B cell (primary cell): ENCODE measurements at regions not wholly inside any gene's neighbourhood (a gene's known extent, or its start where the extent isn't known, plus 50 kb on each side); places are given as distances from the start of the nearest gene placed in this dataset.

Experiments
- ATAC-seq: fragments of 200-7000 bp; cut with Tn5 transposase; one replicate; pipeline ENCODE4 v1.10.0; 2021; ENCODE audit warnings: low read depth, mild to moderate bottlenecking, moderate number of reproducible peaks, moderate library complexity
- CTCF ChIA-PET: fragments of 350-600 bp; sonication (Branson Sonifier 250); formaldehyde crosslinking; loops from one replicate; lab custom pipeline; 2021; ENCODE audit warnings: antibody characterized with exemption, inconsistent platforms; lab: Charles Lee
- POLR2A ChIA-PET: fragments of 350-600 bp; sonication (Branson Sonifier 250); formaldehyde crosslinking; loops from one replicate; lab custom pipeline; 2021; ENCODE audit warnings: antibody characterized with exemption; lab: Charles Lee
- DNase-seq: peaks from one replicate; pipeline ENCODE4 v3.0.0; 2013
- H2AFZ ChIP-seq: 2 replicates; pipeline ENCODE4 v1.6.1; 2012; ENCODE audit warnings: mild to moderate bottlenecking, low read depth, low read length; ENCODE audit not compliant: insufficient read depth, poor library complexity, severe bottlenecking
- H3K27ac ChIP-seq, 2 donors: 1 replicate in 1 of 2; 2 replicates in 1 of 2; pipeline ENCODE4 v1.5.1; 2012 to 2013; ENCODE audit warnings: low read length in 2 of 2, mild to moderate bottlenecking in 2 of 2, moderate library complexity in 1 of 2
- H3K27me3 ChIP-seq, 4 experiments: fragments of 200-600 bp in 1 of 4; sonication (generic) in 1 of 4; replicated peaks in 1 of 4; 1 replicate in 2 of 4; 2 replicates in 2 of 4; pipeline versions ENCODE4 v1.6.1 to v1.7.0; 2013 to 2016; ENCODE audit warnings: low read length in 3 of 4, mild to moderate bottlenecking in 2 of 4, mixed read lengths in 1 of 4, moderate library complexity in 1 of 4; ENCODE audit not compliant: insufficient read depth in 4 of 4, control insufficient read depth in 3 of 4; ENCODE audit errors: control extremely low read depth in 1 of 4
- H3K36me3 ChIP-seq, 2 experiments: replicated peaks in 1 of 2; 1 replicate in 1 of 2; 2 replicates in 1 of 2; pipeline versions ENCODE4 v1.6.1 to v1.7.1; 2013; ENCODE audit warnings: low read length in 1 of 2; ENCODE audit not compliant: insufficient read depth in 2 of 2, control insufficient read depth in 1 of 2; ENCODE audit errors: control extremely low read depth in 1 of 2, extremely low read depth in 1 of 2
- H3K4me1 ChIP-seq, 2 donors: fragments of 200-600 bp in 1 of 2; sonication (generic) in 1 of 2; 1 replicate in 1 of 2; 2 replicates in 1 of 2; pipeline versions ENCODE4 v1.5.1 to v1.6.1; 2013 to 2017; ENCODE audit warnings: low read length in 2 of 2; ENCODE audit not compliant: control insufficient read depth in 2 of 2, insufficient read depth in 2 of 2
- H3K4me2 ChIP-seq: replicated peaks from 2 replicates; pipeline ENCODE3; 2012; ENCODE audit warnings: mild to moderate bottlenecking, low read depth, low read length; ENCODE audit not compliant: poor library complexity, severe bottlenecking
- H3K4me3 ChIP-seq, 5 experiments: fragments of 200-600 bp in 1 of 5; sonication (generic) in 1 of 5; 1 replicate in 3 of 5; 2 replicates in 2 of 5; pipeline versions ENCODE4 v1.5.1 to v1.7.0; 2011 to 2016; ENCODE audit warnings: low read length in 4 of 5, mild to moderate bottlenecking in 4 of 5, low read depth in 2 of 5, control low read depth in 1 of 5, moderate library complexity in 1 of 5; ENCODE audit not compliant: insufficient read depth in 1 of 5; ENCODE audit errors: control extremely low read depth in 1 of 5, extremely low read depth in 1 of 5
- H3K79me2 ChIP-seq: fragments of 200-600 bp; sonication (generic); one replicate; pipeline ENCODE4 v1.6.0; 2016; ENCODE audit warnings: low read length; ENCODE audit not compliant: control insufficient read depth, insufficient read depth
- H3K9ac ChIP-seq: fragments of 200-600 bp; sonication (generic); 2 replicates; pipeline ENCODE4 v1.6.1; 2017; ENCODE audit warnings: mild to moderate bottlenecking, low read length, moderate library complexity
- H3K9me3 ChIP-seq, 3 donors: one replicate each; pipeline versions ENCODE4 v1.6.1 to v1.7.1; 2013; ENCODE audit warnings: low read length in 2 of 3; ENCODE audit not compliant: control insufficient read depth in 2 of 3, insufficient read depth in 1 of 3; ENCODE audit errors: control extremely low read depth in 1 of 3
- H4K20me1 ChIP-seq: 2 replicates; pipeline ENCODE4 v1.6.0; 2012; ENCODE audit warnings: mild to moderate bottlenecking, low read length; ENCODE audit not compliant: insufficient read depth, control insufficient read depth, poor library complexity, severe bottlenecking
- H3K27ac Mint-ChIP-seq: one replicate; pipeline ENCODE4 v1.8.0; 2021; ENCODE audit warnings: mixed read lengths
- H3K27me3 Mint-ChIP-seq: one replicate; pipeline ENCODE4 v1.8.0; 2021; ENCODE audit warnings: mixed read lengths
- H3K4me1 Mint-ChIP-seq: one replicate; pipeline ENCODE4 v1.8.0; 2021; ENCODE audit warnings: mixed read lengths
- H3K4me3 Mint-ChIP-seq: one replicate; pipeline ENCODE4 v1.8.0; 2021; ENCODE audit warnings: mixed read lengths
- H3K9me3 Mint-ChIP-seq: one replicate; pipeline ENCODE4 v1.8.0; 2022; ENCODE audit warnings: mixed read lengths; ENCODE audit not compliant: insufficient read depth
- EZH2 ChIP-seq: IDR thresholded peaks from 2 replicates; pipeline ENCODE4 v1.6.1; 2012; ENCODE audit warnings: borderline replicate concordance, low read depth, mild to moderate bottlenecking, moderate library complexity, low read length; ENCODE audit not compliant: insufficient read depth, poor library complexity, severe bottlenecking
- WGBS: methylation state at CpG from one replicate; pipeline ENCODE4 v1.1.5; 2013; ENCODE audit warnings: missing lambda C conversion rate; ENCODE audit not compliant: insufficient coverage; 5-methylcytosine and 5-hydroxymethylcytosine counted together
- intact Hi-C: fragments of 100-400 bp; cut with micrococcal nuclease; formaldehyde crosslinking; loops from one replicate; pipeline ENCODE4 v1.10.0; 2022
- TF ChIP-seq, protein P1 (sequence below): fragments of 200-600 bp; IDR thresholded peaks from one replicate; pipeline ENCODE4 v1.8.0; 2022; ENCODE audit warnings: antibody characterized with exemption, mild to moderate bottlenecking

DNA sequence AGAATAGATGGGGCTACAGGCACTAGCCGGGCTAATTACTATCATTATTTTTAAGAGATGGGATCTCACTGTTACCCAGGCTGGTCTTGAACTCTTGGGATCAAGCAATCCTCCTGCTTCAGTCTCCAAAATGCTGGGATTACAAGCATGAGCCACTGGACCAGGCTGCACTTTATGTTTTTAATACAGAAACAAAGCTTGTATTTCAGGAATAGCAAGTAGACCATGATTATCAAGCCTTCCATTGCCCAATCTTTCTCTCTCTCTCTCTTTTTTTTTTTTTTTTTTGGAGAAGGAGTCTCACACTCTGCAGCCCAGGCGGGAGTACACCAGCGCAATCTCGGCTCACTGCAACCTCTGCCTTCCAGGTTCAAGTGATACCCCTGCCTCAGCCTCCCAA lies 75.4 kb downstream of the MDH2 start:
- CTCF ChIA-PET, result no interaction called here
- no peak overlapping the region for H3K4me3 ChIP-seq
- no peaks in the 10 kb centered on the region for H3K4me1 ChIP-seq
- H2AFZ ChIP-seq, result no peak overlapping the region
- no peak overlapping the region for H3K4me2 ChIP-seq
- H3K79me2 ChIP-seq, result no peaks in the 10 kb centered on the region
- WGBS, result 100% methylated on average over 2 of the region's 4 CpGs
- H3K9me3 Mint-ChIP-seq, result no peaks in the 10 kb centered on the region
- H4K20me1 ChIP-seq, result no peaks in the 10 kb centered on the region
- H3K27ac Mint-ChIP-seq, result no peak overlapping the region
- H3K36me3 ChIP-seq, result no peaks in the 10 kb centered on the region
- no peak overlapping the region for H3K9ac ChIP-seq
- no peaks in the 10 kb centered on the region for H3K4me1 Mint-ChIP-seq
- H3K27me3 ChIP-seq, result no peaks in the 10 kb centered on the region
- no peak overlapping the region for H3K4me3 Mint-ChIP-seq
- POLR2A ChIA-PET, result no interaction called here
- DNase-seq, result no peak
- ATAC-seq, result no peak
- no peak overlapping the region for H3K27ac ChIP-seq
- no peaks in the 10 kb centered on the region for H3K9me3 ChIP-seq
- H3K27me3 Mint-ChIP-seq, result peaks cover 4% of the 10 kb centered on the region
- intact Hi-C loops, result no loop called here
- TF ChIP-seq EZH2, result no peak
- TF ChIP-seq, protein P1, sequence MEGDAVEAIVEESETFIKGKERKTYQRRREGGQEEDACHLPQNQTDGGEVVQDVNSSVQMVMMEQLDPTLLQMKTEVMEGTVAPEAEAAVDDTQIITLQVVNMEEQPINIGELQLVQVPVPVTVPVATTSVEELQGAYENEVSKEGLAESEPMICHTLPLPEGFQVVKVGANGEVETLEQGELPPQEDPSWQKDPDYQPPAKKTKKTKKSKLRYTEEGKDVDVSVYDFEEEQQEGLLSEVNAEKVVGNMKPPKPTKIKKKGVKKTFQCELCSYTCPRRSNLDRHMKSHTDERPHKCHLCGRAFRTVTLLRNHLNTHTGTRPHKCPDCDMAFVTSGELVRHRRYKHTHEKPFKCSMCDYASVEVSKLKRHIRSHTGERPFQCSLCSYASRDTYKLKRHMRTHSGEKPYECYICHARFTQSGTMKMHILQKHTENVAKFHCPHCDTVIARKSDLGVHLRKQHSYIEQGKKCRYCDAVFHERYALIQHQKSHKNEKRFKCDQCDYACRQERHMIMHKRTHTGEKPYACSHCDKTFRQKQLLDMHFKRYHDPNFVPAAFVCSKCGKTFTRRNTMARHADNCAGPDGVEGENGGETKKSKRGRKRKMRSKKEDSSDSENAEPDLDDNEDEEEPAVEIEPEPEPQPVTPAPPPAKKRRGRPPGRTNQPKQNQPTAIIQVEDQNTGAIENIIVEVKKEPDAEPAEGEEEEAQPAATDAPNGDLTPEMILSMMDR, result no peak

DNA sequence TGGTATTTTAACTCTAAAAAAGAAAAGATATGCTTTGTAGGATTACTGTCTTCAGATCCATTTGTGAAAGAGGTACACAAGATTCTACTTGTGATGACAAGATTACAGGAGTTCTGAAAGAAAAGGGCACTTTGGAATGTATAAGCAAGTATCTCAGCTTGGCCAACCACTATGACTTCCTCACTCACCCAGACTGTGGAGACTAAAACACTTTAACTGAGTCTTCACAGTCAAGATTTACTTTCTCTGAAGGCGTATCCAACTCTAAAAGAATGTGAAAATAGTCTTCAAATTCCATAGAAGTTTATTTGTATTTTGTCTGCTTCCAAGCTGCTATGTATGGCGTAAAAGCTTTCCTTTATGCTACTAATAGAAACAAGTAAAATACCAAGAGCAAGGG lies 76.1 kb upstream of the SRRM3 start:
- H3K4me3 ChIP-seq, result no peak overlapping the region
- no peaks in the 10 kb centered on the region for H3K4me1 ChIP-seq
- no peaks in the 10 kb centered on the region for H3K79me2 ChIP-seq
- H4K20me1 ChIP-seq, result no peaks in the 10 kb centered on the region
- no peaks in the 10 kb centered on the region for H3K36me3 ChIP-seq
- H3K27ac ChIP-seq, result no peak overlapping the region
- H3K4me1 Mint-ChIP-seq, result no peaks in the 10 kb centered on the region
- DNase-seq, result no peak
- ATAC-seq, result no peak
- no CpG with 5 or more reads among the region's 2 CpGs for WGBS
- ChIA-PET POLR2A (no interaction called here), CTCF (interaction anchor here (0.7 kb wide), 1 partner anchor 1798 kb away, joined by 3 read pairs; no protein-coding TSS in a partner anchor)
- peaks cover 20% of the 10 kb centered on the region for H3K27me3 Mint-ChIP-seq
- no peak overlapping the region for H3K27ac Mint-ChIP-seq
- no peak overlapping the region for H2AFZ ChIP-seq
- H3K9me3 ChIP-seq, result no peaks in the 10 kb centered on the region
- H3K4me3 Mint-ChIP-seq, result no peak overlapping the region
- H3K9me3 Mint-ChIP-seq, result no peaks in the 10 kb centered on the region
- no peaks in the 10 kb centered on the region for H3K27me3 ChIP-seq
- intact Hi-C loops, result no loop called here
- no peak overlapping the region for H3K4me2 ChIP-seq
- TF ChIP-seq, protein P1, result no peak
- TF ChIP-seq EZH2, result no peak
- H3K9ac ChIP-seq, result no peak overlapping the region
